ENCODE measurements at regions not wholly inside any gene's neighbourhood (a gene's known extent, or its start where the extent isn't known, plus 50 kb on each side); places are given as distances from the start of the nearest gene placed in this dataset.

DNA sequence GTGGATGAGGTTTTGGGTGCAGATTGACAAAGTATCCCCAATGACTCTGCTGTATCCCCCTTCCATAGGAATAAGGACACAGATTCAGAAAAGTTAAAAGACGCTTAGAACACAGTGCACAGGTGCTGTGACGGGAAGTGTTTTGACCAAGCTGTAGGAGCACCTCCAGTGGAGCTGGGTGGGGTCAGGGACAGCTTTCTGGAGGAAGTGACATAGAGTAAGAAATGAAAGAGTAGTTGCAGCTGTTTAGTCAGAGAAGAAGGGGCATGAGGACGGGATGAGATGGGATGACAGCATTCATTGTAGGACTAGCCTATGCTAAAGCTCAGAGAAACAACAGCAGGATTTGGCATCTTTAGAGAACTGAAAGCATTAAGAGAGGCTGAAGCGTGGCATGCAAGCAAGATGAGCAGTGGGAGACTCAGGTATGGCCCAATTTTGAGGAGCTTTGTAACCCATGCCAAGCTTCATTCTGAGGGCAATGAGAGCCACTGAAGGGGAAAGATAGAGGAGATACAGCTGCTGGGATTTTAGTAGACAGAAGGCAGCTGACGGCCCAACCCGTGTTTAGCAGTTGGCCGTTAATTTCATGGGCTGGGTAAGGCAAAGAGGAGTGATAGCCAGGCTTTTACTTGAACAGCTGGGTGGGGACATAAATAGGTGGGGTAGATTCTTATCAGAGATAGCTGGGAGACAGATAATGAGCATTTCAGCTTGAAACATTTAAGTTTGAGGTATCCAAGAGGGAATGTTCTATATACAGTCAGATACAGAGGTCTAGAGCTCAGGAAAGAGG is 131.8 kb upstream of the KRAS start:
- ATAC-seq (ENCODE audit: low FRiP score) (no peak), DNase-seq (ENCODE audit: low spot score) (no peak)
- TF ChIP-seq, protein P1, sequence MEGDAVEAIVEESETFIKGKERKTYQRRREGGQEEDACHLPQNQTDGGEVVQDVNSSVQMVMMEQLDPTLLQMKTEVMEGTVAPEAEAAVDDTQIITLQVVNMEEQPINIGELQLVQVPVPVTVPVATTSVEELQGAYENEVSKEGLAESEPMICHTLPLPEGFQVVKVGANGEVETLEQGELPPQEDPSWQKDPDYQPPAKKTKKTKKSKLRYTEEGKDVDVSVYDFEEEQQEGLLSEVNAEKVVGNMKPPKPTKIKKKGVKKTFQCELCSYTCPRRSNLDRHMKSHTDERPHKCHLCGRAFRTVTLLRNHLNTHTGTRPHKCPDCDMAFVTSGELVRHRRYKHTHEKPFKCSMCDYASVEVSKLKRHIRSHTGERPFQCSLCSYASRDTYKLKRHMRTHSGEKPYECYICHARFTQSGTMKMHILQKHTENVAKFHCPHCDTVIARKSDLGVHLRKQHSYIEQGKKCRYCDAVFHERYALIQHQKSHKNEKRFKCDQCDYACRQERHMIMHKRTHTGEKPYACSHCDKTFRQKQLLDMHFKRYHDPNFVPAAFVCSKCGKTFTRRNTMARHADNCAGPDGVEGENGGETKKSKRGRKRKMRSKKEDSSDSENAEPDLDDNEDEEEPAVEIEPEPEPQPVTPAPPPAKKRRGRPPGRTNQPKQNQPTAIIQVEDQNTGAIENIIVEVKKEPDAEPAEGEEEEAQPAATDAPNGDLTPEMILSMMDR (IDR thresholded peaks at IDR 0.05): no peak

DNA sequence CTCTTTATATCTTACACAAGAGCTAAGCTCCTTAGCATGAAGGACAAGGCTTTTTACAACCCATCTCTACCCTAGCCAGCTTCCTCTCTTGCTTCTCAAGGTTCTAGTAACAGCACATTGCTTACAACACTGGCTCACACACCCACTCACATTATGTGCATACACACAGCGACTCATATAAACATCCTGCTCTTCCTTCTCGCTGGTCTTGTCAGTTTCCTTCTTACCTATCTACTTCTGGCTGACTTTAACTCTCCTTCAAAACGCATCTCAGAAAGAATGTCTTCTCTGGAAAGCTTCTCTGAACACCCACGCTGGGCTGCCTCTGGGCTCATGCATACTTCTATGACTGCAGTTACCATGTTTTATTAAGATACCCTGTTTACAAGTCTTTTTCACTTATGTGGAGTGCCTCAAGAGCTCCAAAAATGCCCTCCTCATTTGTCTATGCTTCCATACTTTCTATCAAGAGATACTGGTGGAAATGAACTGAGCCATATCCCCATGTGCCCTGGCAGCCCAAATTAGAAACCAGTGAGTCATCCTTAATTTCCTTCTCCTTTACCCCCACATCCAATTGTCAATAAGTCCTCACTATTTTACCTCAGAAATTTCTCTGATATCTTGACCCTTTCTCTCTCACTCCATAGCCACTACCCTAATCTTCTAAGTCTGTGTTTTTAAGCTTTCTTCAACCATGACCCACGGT is 126.9 kb upstream of the KRAS start:
- TF ChIP-seq, protein P1 (IDR thresholded peaks at IDR 0.05): no peak
- no peak for DNase-seq (ENCODE audit: low spot score)
- ATAC-seq (ENCODE audit: low FRiP score): no peak

DNA sequence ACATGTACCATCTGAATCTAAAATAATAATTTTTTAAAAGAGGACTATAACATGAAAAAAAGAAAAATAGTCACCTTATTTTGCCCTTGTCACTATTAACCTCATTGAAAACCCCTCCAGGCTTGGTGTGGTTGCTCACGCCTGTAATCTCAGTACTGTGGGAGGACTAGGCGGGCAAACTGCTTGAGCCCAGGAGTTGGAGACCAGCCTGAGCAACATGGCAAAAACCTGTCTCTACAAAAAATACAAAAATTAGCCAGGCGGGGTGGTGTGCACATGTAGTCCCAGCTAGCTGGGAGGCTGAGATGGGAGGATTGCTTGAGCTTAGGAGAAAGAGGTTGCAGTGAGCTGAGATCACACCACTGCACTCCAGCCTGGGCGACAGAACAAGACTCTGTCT is 126.3 kb upstream of the KRAS start:
- DNase-seq (ENCODE audit: low spot score) (no peak), ATAC-seq (ENCODE audit: low FRiP score) (no peak)
- TF ChIP-seq, protein P1 (IDR thresholded peaks at IDR 0.05): no peak

DNA sequence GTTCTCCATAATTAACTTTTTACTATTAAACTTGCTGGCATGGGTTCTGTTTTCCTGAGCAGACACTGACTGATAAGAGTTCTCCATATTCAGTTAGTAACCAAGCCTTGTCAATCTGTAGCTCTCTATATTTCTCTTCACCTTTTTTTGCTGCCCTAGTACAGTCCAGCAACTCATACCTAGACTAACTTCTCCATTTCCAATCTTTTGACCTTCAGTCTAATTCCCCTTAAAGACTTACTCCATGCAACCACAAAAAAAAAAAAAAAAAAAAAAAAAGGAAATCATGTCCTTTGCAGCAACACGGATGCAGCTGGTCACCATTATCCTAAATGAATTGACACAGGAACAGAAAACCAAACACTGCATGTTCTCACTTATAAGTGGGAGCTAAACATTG is 125.7 kb upstream of the KRAS start:
- TF ChIP-seq, protein P1 (IDR thresholded peaks at IDR 0.05): no peak
- ATAC-seq (ENCODE audit: low FRiP score) (no peak), DNase-seq (ENCODE audit: low spot score) (no peak)

DNA sequence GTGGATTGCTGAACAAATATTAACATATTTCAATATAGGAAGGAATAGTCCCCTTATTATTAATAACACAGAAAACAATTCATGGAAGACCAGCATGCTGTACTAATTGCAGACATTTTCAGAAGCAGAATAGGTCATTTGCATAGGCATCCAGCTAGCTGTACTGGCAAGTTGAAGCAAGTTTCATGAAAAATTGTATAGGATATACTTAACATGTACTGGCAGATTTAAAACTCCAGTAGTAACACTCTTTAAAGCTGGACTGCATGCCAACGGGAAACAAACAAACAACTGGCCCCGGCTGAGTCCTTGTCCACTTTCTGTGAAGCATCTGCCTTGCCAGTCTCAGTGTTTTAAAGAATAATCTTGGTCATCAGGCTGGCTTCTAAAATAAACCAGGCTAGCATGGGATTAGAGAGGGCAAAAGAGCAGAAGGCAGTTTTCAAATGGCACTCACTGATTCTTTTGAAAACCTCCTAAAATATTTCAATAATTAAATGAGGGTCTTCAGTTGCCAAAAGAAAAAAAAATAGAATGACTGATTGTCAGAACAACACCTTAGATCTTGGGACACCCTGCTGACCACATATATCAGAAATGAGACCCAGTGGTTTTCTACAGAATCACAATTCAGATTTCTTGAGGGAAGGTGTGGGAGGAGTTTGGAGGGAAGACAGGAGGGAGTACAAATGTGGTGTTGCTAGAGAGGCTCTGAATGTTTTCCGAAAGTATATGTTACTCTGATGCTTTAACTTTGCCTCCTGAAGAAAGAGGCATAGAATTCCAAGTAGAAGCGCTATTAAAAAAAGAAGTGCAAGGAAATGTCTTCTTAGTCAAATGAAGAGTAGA is 122.5 kb upstream of the KRAS start:
- ATAC-seq (ENCODE audit: low FRiP score) (no peak), DNase-seq (ENCODE audit: low spot score) (no peak)
- TF ChIP-seq, protein P1 (IDR thresholded peaks at IDR 0.05): no peak

DNA sequence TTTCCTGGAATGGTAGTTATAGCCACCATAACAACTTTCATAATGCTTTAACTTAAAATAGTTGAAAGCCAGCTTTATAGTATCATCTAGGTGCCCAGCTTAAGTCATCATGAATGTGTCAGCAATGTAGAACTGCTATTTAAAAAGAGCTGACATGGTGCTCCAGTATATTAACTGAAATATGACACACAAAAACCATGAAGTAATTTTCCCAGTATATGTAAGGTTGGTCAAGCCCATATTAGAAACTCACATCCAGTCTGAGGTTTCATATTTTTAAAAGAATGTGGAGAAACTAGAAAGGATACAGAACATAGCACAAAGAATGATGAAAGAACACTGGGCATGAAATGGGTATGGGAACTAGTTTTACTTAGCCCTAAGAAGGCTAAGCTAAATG is 121.3 kb upstream of the KRAS start:
- DNase-seq (ENCODE audit: low spot score): no peak
- no peak for ATAC-seq (ENCODE audit: low FRiP score)
- TF ChIP-seq, protein P1 (IDR thresholded peaks at IDR 0.05): no peak
